A172 (cell line): ENCODE measurements at regions not wholly inside any gene's neighbourhood (a gene's known extent, or its start where the extent isn't known, plus 50 kb on each side); places are given as distances from the start of the nearest gene placed in this dataset.
A peak's percentile ranks its signal among the peaks of the same experiment; 100 is the strongest.

Experiments
- DNase-seq: peaks from one replicate; pipeline ENCODE4 v3.0.0-alpha.2; 2015; ENCODE audit warnings: low spot score

DNA sequence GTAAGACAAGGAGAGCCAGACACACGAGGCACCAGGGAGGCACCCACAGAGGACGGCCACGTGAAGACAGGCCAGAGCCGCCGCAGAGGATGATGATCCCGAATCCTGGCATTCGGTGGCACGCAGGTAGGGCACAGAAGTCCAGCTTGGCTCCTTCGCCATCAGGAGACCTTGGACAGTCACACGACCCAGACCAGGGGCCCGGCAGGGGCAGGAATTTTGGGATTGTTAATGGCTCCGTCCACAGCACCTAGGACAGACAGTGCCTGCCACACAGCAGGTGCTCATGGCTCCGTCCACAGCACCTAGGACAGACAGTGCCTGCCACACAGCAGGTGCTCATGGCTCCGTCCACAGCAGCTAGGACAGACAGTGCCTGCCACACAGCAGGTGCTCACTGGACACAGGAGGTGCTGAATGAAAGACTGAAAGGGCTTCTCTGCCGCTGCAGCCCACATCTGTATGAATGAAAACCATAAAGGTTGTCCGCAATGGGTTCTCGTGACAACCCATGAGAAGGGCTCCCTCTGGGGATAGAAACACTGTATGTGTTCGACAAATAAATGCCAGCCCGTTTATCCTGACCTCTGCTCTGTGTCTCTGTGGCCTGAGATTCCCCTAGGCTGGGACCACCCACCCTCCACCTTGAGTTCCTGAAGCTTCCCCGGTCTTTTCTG is 341.6 kb downstream of the CTTN start:
- DNase-seq = no peak

GRCh38 chr11:70740488-70740851 is 342.1 kb downstream of the CTTN start:
- no peak for DNase-seq

DNA sequence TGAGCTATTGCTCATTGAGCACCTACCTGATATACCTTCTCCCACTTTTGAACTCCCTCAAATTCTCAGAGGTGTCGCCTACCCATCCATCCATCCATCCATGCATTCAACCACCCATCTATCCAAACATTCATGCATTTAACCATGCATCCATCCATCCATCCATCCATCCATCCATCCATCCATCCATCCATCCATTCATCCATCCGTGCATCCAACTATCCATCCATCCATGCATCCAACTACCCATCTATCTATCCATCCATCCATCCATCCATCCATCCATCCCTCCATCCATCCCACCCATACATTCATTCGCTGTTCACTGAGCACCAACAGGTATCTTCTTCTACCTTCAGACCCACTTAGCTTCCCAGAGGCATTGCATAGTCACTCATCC is 342.8 kb downstream of the CTTN start:
- DNase-seq = no peak

- DNase-seq = no peak
These were observed 344.4 kb downstream of the CTTN start for GRCh38 chr11:70742553-70743291.

DNA sequence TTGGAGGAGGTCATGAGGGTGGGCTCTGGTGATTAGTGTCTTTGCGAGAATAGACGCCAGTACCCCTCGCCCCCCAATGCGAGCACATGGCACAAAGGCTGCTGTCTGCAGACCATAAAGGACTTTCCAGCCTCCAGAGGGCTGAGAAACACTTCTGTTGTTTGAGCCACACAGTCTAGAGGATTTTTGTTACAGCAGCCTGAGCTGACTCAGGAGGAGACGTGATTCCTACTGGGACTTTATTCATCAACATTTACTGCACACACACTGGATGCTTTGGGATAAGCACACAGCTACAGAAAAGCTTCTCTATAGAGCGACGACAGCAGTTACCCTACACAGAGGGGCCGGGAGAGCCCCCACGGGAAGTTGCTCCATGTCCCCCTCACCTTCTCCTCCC is 345.0 kb downstream of the CTTN start:
- no peak for DNase-seq

DNA sequence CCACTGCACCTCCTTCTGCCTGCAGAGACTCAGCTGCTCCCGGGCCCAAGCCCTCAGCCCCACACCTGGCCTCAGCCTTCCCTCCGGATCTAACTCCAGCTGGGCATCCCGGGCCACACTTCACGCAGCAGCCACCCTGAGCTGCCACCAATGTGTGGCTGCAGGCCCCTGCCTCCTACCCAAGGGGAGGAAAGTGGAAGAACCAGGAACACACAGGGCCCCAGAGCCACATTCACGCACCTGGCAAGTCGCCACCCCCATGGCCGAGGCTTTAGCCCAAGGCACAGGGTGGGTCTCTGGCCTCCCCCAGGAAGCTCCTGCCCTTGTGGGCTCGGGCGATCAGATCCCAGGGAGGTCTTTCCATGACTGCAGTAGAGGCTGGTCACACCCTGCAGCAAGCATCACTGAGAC is 345.6 kb downstream of the CTTN start:
- DNase-seq = no peak

DNA sequence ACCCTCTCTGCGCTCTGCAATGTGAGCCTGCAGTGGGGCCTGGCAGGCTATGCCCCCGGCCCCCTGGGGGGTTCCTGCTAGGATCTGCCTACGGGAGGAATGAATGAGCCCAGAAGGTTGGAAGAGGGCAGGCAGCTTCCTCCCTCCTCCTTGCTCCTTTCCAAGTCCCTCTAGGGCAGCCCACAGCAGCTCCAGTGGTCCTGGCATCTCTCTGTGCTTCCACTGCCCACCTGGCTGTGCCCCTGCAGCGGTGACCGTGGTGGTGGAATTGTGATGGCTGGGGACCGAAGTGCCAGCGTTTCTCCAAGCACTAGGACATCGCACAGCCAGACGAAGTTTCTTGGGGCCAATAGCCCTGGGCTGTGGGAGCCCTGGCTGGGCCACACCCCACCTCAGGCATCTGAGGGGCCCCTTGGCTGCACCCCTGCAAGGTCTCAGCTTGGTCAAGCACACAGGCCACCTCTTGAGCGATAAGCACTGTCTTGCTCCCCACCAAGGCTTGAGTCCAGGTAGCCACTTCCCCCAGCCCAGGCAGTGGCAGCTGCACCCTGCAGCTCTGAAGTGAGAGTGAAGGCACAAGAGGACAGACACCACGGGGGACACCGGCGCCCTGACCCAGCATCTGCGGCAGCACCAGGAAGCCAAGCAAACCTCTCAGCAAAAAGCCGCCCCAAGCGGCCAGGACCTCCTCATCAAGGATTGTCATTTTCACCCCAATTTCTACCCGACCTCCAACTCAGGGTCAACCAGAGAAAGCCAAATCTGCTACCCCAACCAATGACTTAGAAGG is 346.3 kb downstream of the CTTN start:
- no peak for DNase-seq

DNA sequence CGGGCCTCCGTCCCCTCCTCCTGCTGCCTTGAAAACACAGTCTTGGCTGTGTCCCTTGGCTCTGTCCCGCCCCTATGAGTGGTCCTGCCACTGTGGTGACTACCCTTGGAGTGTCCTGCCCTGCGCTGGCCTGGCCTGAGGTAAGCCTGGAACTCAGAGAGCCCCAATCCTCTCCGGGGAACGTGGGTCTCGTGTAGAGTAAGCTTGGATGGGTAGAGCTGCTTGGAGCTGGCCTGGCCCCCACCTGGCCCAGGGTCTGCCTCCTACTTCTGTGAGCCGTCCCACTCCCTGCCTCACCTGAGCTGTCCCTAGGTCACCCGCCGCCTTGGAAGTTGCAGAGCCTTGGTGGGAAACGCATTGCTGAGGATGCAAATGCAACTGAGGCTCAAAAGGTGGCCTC is 347.1 kb downstream of the CTTN start:
- DNase-seq = no peak

DNA sequence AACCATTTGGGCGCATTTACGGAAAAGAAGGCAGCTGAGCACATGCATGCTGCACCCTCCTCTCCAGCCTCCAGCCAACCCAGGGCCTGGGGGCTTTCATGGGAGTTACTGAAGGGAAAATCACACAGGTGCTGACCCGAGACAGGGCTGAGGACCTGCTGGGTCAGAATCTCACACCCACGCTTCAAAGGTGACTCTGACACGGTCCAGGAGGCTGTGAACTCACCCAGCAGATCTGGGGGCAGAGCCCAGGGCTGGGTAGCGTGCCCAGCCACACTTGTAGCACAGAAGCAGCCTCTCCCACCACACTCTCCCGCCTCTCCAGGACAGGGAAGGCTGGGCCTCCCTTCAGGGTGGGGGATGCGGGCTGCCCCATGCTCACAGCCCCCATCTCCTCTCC is 347.6 kb downstream of the CTTN start:
- DNase-seq = no peak

- no peak for DNase-seq
These were observed 348.0 kb downstream of the CTTN start for GRCh38 chr11:70746351-70746750.

GRCh38 chr11:70747285-70747684 is 349.0 kb downstream of the CTTN start:
- DNase-seq = no peak

DNA sequence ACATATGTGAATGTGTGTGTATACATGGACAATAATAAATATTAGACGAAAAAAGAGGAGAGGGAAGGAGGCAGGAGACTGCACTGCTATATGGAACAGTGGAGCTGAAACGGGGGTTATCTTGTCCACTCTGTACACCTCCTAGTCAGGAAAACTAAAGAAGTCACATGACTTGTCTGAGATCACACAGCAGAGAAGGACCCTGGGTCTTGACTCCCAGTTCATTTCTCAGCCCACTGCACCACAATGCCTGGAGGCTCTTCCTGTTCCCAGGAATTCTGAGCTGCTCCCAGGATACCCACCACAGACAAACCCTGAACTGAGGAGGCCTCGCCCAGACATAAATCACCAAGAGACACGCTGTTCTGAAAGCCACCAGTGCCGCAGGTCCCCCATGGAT is 349.6 kb downstream of the CTTN start:
- no peak for DNase-seq

- DNase-seq = no peak
These were observed 352.9 kb downstream of the CTTN start for GRCh38 chr11:70751142-70751734.

GRCh38 chr11:70755410-70756158 is 357.3 kb downstream of the CTTN start:
- DNase-seq = peak; percentile 63

GRCh38 chr11:70756341-70756740 is 358.0 kb downstream of the CTTN start:
- no peak for DNase-seq

GRCh38 chr11:70756756-70757155 is 358.4 kb downstream of the CTTN start:
- no peak for DNase-seq

DNA sequence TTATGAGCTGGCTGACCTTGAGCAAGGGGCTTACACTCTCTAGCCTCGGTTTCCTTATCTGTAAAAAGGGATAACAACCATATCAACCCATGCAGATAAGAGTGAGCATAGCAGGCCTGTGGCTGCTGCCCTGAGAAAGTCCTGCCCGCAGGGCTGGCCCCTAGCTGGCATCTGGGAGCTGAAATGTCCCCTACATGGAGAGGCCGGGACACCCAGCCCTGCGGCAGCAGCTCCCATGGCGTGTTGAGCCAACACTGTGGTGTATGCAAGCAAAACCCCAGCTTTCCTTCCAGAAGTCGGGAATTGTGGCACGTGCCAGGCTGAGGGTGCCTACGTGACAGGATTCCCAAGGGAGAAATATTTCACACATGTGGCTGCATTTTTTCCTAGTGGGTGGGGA is 358.9 kb downstream of the CTTN start:
- no peak for DNase-seq

- no peak for DNase-seq
These were observed 359.9 kb downstream of the CTTN start for GRCh38 chr11:70758206-70758605.

DNA sequence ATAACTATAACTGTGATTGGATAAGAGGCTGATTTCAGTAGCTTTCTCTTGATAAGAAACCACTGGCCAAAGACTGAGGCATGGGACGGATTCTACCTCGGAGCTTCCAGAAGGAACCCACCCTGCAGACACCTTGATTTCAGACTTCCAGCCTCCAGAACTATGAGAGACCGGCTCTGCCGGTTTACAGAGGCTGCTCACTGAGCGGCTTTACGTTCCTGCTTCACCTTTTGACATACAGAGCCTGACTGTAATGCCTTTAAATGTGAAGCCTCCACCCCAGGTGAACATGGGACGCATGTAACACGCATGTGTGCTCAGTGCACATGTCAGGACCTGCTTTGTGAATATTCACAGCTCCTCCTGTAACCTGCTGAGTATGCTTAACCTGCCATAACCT is 361.5 kb downstream of the CTTN start:
- no peak for DNase-seq

GRCh38 chr11:70760416-70761020 is 362.2 kb downstream of the CTTN start:
- no peak for DNase-seq
